Keratinocyte (primary cell): ENCODE measurements at regions not wholly inside any gene's neighbourhood (a gene's known extent, or its start where the extent isn't known, plus 50 kb on each side); places are given as distances from the start of the nearest gene placed in this dataset.

Source experiments
- DNase-seq: peaks from one replicate; pipeline ENCODE4 v3.0.0-alpha.2; 2011; ENCODE audit warnings: low read depth, missing footprints, low spot score
- FAIRE-seq: peaks from 2 replicates; lab custom pipeline; 2011; peaks lifted over from hg19 to GRCh38; lab: Jason Lieb, UNC
- H2AFZ ChIP-seq: 2 replicates; pipeline ENCODE4 v1.6.0; 2012; ENCODE audit warnings: low read length, control low read depth, inconsistent platforms; ENCODE audit not compliant: control insufficient read depth
- H3K27ac ChIP-seq: 2 replicates; pipeline ENCODE4 v1.5.1; 2011; ENCODE audit warnings: low read length; ENCODE audit not compliant: control insufficient read depth, insufficient read depth
- H3K27me3 ChIP-seq: 3 replicates; pipeline ENCODE4 v1.6.0; 2011; ENCODE audit warnings: low read length; ENCODE audit not compliant: control insufficient read depth, insufficient read depth; ENCODE audit errors: extremely low read depth
- H3K36me3 ChIP-seq, 2 experiments: 2 replicates in 1 of 2; 3 replicates in 1 of 2; pipeline ENCODE4 v1.5.1; 2011; ENCODE audit warnings: low read length in 2 of 2, mild to moderate bottlenecking in 1 of 2; ENCODE audit not compliant: control insufficient read depth in 2 of 2, insufficient read depth in 2 of 2; ENCODE audit errors: extremely low read depth in 1 of 2
- H3K4me1 ChIP-seq: 3 replicates; pipeline ENCODE4 v1.5.1; 2011; ENCODE audit warnings: low read length; ENCODE audit not compliant: control insufficient read depth, insufficient read depth; ENCODE audit errors: extremely low read depth
- H3K4me2 ChIP-seq: 3 replicates; pipeline ENCODE4 v1.6.0; 2011; ENCODE audit warnings: low read depth, low read length; ENCODE audit not compliant: control insufficient read depth, insufficient read depth; ENCODE audit errors: extremely low read depth
- H3K4me3 ChIP-seq, 3 experiments: fragments of 200-600 bp in 1 of 3; sonication (generic) in 1 of 3; 2 replicates in 2 of 3; 3 replicates in 1 of 3; pipeline ENCODE4 v1.5.1; 2011 to 2016; ENCODE audit warnings: low read length in 3 of 3, mild to moderate bottlenecking in 3 of 3, control low read depth in 2 of 3, inconsistent platforms in 1 of 3, low read depth in 1 of 3, mixed read lengths in 1 of 3, mixed run types in 1 of 3, moderate library complexity in 1 of 3; ENCODE audit not compliant: control insufficient read depth in 2 of 3, insufficient read depth in 2 of 3; ENCODE audit errors: extremely low read depth in 1 of 3
- H3K79me2 ChIP-seq: 2 replicates; pipeline ENCODE4 v1.6.0; 2012; ENCODE audit warnings: low read length; ENCODE audit not compliant: control insufficient read depth, insufficient read depth
- H3K9ac ChIP-seq: 3 replicates; pipeline ENCODE4 v1.6.0; 2011; ENCODE audit warnings: low read length; ENCODE audit not compliant: control insufficient read depth, insufficient read depth; ENCODE audit errors: extremely low read depth
- H3K9me1 ChIP-seq: 3 replicates; pipeline ENCODE4 v1.6.0; 2011; ENCODE audit warnings: low read length; ENCODE audit not compliant: control insufficient read depth, insufficient read depth; ENCODE audit errors: extremely low read depth
- H3K9me3 ChIP-seq: 2 replicates; pipeline ENCODE4 v1.5.1; 2012; ENCODE audit warnings: low read depth, low read length; ENCODE audit not compliant: control insufficient read depth
- H4K20me1 ChIP-seq: 3 replicates; pipeline ENCODE4 v1.6.0; 2011; ENCODE audit warnings: low read length; ENCODE audit not compliant: control insufficient read depth, insufficient read depth; ENCODE audit errors: extremely low read depth
- EZH2 ChIP-seq: IDR thresholded peaks from one replicate; pipeline ENCODE4 v1.6.1; 2012; ENCODE audit warnings: inconsistent platforms, mild to moderate bottlenecking, low read length, moderate library complexity
- dilution Hi-C: fragments of 300-500 bp; cut with MboI; formaldehyde crosslinking; loops from one replicate; pipeline ENCODE4 v1.7.0; 2020; ENCODE audit warnings: low sequenced_read_pairs; ENCODE audit not compliant: extremely low pct_ligation_motif_present
- TF ChIP-seq, protein P1 (sequence below), 3 experiments: IDR thresholded peaks in 1 of 3; conservative IDR thresholded peaks in 1 of 3; optimal IDR thresholded peaks in 1 of 3; 2 replicates in 2 of 3; 3 replicates in 1 of 3; pipeline versions ENCODE3 to v1.5.1; 2011; ENCODE audit warnings: low read length in 3 of 3, mild to moderate bottlenecking in 3 of 3, moderate library complexity in 2 of 3, control low read depth in 1 of 3, inconsistent platforms in 1 of 3; ENCODE audit not compliant: insufficient read depth in 2 of 3; ENCODE audit errors: extremely low read depth in 1 of 3

DNA sequence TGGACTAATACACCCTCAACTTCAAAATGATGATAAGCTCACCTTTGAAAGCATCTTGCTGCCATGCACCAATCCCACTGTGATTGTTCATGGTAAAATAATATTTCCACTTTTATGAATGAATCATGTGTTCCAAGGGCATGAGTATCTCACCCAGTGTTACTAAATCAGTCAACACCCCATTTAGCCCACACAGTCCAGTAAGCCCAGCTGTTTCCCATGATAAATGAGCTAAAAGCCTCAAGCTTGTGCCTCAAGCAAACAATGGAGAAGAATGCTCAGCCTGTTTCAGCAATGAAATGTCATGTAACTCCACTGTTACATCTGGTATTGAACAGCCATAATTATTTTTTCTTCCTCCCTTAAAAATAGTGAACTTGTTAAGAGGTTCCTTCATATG, 442.5 kb downstream of the XPNPEP1 start:
- H3K79me2 ChIP-seq, result no peaks in the 10 kb centered on the region
- FAIRE-seq, result no peak
- H3K4me1 ChIP-seq, result no peaks in the 10 kb centered on the region
- TF ChIP-seq, protein P1, sequence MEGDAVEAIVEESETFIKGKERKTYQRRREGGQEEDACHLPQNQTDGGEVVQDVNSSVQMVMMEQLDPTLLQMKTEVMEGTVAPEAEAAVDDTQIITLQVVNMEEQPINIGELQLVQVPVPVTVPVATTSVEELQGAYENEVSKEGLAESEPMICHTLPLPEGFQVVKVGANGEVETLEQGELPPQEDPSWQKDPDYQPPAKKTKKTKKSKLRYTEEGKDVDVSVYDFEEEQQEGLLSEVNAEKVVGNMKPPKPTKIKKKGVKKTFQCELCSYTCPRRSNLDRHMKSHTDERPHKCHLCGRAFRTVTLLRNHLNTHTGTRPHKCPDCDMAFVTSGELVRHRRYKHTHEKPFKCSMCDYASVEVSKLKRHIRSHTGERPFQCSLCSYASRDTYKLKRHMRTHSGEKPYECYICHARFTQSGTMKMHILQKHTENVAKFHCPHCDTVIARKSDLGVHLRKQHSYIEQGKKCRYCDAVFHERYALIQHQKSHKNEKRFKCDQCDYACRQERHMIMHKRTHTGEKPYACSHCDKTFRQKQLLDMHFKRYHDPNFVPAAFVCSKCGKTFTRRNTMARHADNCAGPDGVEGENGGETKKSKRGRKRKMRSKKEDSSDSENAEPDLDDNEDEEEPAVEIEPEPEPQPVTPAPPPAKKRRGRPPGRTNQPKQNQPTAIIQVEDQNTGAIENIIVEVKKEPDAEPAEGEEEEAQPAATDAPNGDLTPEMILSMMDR (optimal IDR thresholded peaks at IDR 0.05 in 1 of 3, IDR thresholded peaks at IDR 0.05 in 1 of 3, conservative IDR thresholded peaks at IDR 0.05 in 1 of 3; ENCODE audit: extremely low read depth in 1 of 3, insufficient read depth in 2 of 3, low read length in 3 of 3), result no peak
- no peak for TF ChIP-seq EZH2
- no peaks in the 10 kb centered on the region for H3K36me3 ChIP-seq
- H3K9ac ChIP-seq, result no peak overlapping the region
- H4K20me1 ChIP-seq, result no peaks in the 10 kb centered on the region
- no peak overlapping the region for H3K4me2 ChIP-seq
- H2AFZ ChIP-seq, result no peak overlapping the region
- no peaks in the 10 kb centered on the region for H3K9me1 ChIP-seq
- no peak overlapping the region for H3K4me3 ChIP-seq
- no peaks in the 10 kb centered on the region for H3K9me3 ChIP-seq
- DNase-seq, result no peak
- H3K27ac ChIP-seq, result no peak overlapping the region
- dilution Hi-C loops, result no loop called here
- H3K27me3 ChIP-seq, result no peaks in the 10 kb centered on the region

DNA sequence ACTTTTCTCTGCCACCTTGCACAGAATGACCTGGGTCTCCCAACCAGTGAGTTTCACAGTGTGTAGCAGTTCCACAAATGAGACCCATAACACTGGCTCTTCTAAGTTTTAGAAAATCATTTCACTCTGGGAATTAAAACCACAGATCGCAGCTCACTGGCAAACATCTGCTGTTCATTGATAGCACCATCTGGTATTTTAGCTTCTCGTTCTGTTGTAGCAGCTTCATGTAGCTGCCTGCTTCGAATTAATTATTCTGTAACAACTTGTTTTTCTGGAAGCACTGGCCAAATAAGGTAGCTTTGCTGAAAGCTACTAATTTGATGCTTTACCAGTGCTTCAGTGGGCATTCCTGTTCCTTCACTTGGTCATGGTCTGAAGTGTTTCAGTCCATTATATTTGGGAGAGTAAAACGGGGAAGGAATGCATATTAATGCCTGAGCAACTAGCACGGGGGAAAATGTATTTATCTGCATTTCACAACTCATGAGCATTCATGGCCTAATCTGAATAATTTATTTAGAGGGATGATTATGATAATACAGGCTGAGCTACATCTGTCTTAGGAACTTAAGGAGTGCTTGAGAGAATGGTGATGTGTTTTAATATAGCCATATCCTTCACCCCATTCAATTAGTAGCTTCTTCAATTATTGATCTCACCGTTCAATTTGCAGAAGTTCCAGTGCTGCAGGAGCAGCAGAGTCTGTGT, 447.4 kb downstream of the XPNPEP1 start:
- no peaks in the 10 kb centered on the region for H4K20me1 ChIP-seq
- FAIRE-seq, result no peak
- no peak overlapping the region for H3K27ac ChIP-seq
- no peak for DNase-seq
- dilution Hi-C loops, result no loop called here
- H3K4me2 ChIP-seq, result no peak overlapping the region
- H3K79me2 ChIP-seq, result no peaks in the 10 kb centered on the region
- no peak overlapping the region for H3K4me3 ChIP-seq
- no peaks in the 10 kb centered on the region for H3K27me3 ChIP-seq
- no peak overlapping the region for H2AFZ ChIP-seq
- H3K9ac ChIP-seq, result no peak overlapping the region
- no peaks in the 10 kb centered on the region for H3K9me1 ChIP-seq
- TF ChIP-seq, protein P1 (optimal IDR thresholded peaks at IDR 0.05 in 1 of 3, IDR thresholded peaks at IDR 0.05 in 1 of 3, conservative IDR thresholded peaks at IDR 0.05 in 1 of 3; ENCODE audit: extremely low read depth in 1 of 3, insufficient read depth in 2 of 3, low read length in 3 of 3), result no peak
- TF ChIP-seq EZH2, result no peak
- H3K36me3 ChIP-seq, result no peaks in the 10 kb centered on the region
- no peaks in the 10 kb centered on the region for H3K4me1 ChIP-seq
- H3K9me3 ChIP-seq, result no peaks in the 10 kb centered on the region
